NCI-H146 treated with DMSO at 0.1 percent for 48 hours (cell line): ENCODE measurements at regions not wholly inside any gene's neighbourhood (a gene's known extent, or its start where the extent isn't known, plus 50 kb on each side); places are given as distances from the start of the nearest gene placed in this dataset.

Experiments
- DNase-seq: peaks from one replicate; lab custom pipeline; 2025; ENCODE audit not compliant: unreplicated experiment; lab: John Stamatoyannopoulos, UW

DNA sequence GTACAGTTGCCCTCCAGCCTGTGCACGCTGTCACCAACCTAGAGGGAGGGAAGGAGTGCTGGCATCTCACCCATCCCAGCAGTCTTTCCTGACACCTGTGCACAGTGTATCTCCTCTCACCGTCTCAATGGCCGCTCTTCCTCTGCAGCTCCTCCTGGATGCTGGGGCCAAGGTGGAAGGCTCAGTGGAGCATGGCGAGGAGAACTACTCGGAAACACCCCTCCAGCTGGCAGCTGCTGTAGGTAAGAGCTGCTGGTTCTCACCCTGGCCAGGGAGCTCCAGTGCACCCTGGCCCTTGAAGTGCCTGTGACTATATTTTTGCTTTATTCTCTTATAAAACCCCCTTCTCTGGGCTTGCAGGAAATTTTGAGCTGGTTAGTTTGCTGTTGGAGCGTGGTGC, 68.7 kb upstream of the PWP1 start:
- DNase-seq = no peak

DNA sequence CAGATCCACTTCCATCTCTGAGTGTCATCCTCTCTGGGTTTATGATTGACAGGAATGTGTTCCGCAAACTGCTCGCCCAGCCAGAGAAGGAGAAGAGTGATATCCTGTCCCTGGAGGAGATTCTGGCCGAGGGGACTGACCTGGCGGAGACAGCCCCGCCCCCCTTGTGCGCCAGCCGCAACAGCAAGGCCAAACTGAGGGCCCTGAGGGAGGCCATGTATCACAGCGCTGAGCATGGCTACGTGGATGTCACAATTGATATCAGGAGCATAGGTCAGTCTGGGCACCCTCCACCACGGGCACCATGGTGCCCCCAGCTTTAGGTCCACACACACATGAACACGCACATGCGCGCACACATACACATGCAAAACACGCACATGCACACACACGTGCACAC, 67.5 kb upstream of the PWP1 start:
- DNase-seq = no peak

DNA sequence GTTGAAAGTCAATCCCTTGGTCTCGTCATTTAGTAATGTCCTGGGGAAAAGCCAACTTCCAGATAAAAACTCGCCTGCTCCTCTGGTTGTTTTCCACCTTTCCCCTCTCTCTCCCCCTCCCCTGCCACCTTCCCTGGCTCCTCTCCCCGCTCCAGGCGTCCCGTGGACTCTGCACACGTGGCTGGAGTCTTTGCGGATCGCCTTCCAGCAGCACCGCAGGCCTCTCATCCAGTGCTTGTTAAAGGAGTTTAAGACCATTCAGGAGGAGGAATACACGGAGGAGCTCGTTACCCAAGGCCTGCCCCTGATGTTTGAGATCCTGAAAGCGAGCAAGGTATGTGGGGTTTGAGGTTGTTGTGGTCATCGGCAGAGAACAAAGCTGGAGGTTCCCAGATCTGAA, 65.8 kb upstream of the PWP1 start:
- DNase-seq = no peak

DNA sequence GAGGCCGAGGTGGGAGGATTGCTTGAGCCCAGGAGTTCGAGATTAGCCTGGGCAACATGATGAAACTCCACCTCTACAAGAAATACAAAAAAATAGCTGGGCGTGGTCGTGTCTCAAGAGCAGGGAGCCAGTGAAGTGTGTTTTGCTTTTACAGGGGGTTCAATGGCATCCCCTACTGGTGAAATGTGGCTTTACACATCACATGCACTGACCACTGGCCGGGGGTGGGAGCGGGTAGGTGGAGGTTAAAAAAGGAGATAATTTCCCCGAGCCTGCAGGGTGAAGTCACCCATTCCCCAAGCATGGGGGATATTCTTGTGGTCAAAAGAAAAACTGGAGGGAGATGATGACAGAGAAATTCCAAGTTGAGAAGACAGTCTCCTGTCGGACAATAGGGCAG, 63.6 kb upstream of the PWP1 start:
- DNase-seq = no peak

DNA sequence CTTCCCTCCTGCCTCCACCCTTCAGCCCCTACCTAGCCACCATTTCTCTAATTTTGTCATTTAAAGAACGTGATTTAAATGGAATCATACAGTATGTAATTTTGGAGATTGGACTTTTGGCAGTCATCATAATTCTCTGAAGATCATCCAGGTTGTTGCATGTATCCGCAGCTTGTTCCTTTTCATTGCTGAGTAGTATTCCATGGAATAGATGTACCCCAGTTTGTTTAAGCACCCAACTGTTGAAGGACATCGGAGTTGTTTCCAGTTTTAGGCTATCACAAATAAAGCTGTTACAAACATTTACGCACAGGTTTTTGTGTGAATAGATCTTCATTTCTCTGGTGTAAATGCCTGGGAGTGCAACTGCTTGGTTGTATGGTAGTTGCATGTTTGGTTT, 61.1 kb upstream of the PWP1 start:
- no peak for DNase-seq

DNA sequence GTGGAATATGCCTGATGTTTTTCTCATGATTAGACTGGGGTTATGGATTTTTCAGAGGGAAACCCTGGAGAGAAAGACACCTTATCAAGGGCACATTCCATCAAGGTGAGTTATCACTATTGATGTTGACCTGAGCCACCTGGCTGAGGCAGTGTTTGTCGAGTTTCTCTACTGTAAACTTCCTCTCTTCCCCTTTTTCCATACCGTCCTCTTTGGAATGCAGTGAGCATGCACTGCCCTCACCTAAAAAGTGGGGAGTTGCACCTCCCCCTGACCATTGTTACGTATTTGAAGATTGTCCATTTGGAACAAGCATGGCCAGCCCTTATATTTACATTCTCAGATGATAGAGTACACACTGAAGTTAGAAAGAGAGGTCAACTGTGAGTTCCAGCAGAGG, 53.9 kb upstream of the PWP1 start:
- no peak for DNase-seq

DNA sequence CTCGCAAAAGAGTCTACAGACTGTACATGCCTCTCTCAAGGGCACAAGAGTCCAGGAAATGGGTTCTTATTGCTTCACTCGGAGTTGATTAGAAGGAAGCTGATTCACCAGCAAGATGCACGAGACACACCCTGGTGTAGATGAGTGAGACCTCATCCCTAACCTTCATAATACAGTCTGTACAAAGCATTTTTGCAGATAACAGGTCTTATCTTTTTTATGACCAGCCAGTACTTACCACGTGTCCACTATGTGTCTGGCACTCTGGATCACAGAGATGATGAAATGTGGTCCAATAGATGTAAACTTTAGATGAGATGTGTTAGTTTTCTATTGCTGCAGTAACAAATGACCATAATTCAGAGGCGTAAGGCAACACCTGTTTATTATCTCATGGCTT, 53.4 kb upstream of the PWP1 start:
- no peak for DNase-seq

DNA sequence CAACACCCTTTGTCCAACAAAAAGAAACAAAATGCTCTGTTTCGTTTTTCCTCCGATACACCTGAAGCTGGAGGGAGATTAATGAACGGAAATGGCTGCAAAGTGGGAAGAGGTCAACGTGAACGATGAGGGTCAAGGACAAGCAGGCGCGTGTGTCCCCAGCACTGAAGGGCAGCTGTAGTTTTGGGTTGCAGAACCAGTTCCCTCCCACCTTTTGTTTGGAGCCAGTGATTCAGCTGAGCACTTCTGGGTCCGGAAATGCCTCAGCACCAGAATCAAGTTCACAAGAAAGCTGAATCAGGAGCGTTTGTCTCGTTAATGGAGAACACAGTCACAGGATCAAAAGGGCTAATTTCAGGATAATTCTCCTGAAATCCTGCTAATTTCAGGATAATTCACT, 51.1 kb upstream of the PWP1 start:
- no peak for DNase-seq

DNA sequence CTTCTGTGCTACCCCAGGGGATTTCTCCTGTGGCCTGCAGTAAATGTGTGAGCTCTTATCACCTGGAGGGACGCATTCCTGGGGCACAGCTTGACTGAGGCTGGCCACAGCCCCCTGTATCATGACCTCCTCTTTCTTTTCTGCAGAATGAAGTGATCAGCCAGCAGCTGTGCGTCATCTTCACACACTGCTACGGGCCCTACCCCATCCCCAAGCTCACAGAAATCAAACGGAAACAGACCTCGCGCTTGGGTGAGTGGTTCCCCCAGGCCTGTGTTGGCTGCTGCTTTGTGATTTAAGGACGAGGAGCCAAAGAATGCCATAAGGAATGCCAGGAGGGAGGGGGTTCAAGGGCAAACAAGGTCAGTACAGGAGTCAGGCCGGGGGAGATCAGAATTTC, 50.5 kb upstream of the PWP1 start:
- no peak for DNase-seq
